Heart right ventricle (tissue), 16 donors: ENCODE measurements at regions not wholly inside any gene's neighbourhood (a gene's known extent, or its start where the extent isn't known, plus 50 kb on each side); places are given as distances from the start of the nearest gene placed in this dataset.

Experiments used
- ATAC-seq, 8 donors: fragments of 200-7000 bp; cut with Tn5 transposase; one replicate each; pipeline ENCODE4 v1.9.1; 2020; ENCODE audit warnings: mild to moderate bottlenecking in 8 of 8, moderate library complexity in 8 of 8, moderate number of reproducible peaks in 1 of 8
- DNase-seq, 2 donors: peaks; one replicate each; pipeline ENCODE4 v3.0.0-alpha.2; 2020
- H3K27ac ChIP-seq, 10 donors: fragments of 200-600 bp; sonication (generic) in 2 of 10; one replicate each; pipeline versions ENCODE4 v1.5.0 to v1.8.0; 2020 to 2022; ENCODE audit warnings: mild to moderate bottlenecking in 3 of 10
- H3K27me3 ChIP-seq, 7 donors: fragments of 200-600 bp; one replicate each; pipeline ENCODE4 v1.8.0; 2021 to 2022; ENCODE audit warnings: mild to moderate bottlenecking in 2 of 7
- H3K36me3 ChIP-seq, 9 donors: fragments of 200-600 bp; sonication (generic) in 1 of 9; one replicate each; pipeline versions ENCODE4 v1.5.0 to v1.8.0; 2020 to 2022; ENCODE audit warnings: mild to moderate bottlenecking in 2 of 9
- H3K4me1 ChIP-seq, 9 donors: fragments of 200-600 bp; sonication (generic) in 1 of 9; one replicate each; pipeline versions ENCODE4 v1.5.0 to v1.8.0; 2020 to 2022; ENCODE audit warnings: mild to moderate bottlenecking in 4 of 9
- H3K4me3 ChIP-seq, 10 donors: fragments of 200-600 bp; sonication (generic) in 2 of 10; one replicate each; pipeline versions ENCODE4 v1.5.0 to v1.8.0; 2020 to 2022; ENCODE audit warnings: mild to moderate bottlenecking in 7 of 10, moderate library complexity in 2 of 10
- H3K9me3 ChIP-seq, 11 donors: fragments of 200-600 bp in 10 of 11; sonication (generic) in 2 of 11; one replicate each; pipeline versions ENCODE4 v1.5.0 to v1.8.0; 2013 to 2022; ENCODE audit warnings: mild to moderate bottlenecking in 2 of 11, control low read depth in 1 of 11, moderate library complexity in 1 of 11
- CTCF ChIP-seq, 9 donors: fragments of 200-600 bp; sonication (generic) in 2 of 9; IDR thresholded peaks; one replicate each; pipeline versions ENCODE4 v1.5.0 to v1.8.0; 2021 to 2022; ENCODE audit warnings: antibody characterized with exemption in 9 of 9, mild to moderate bottlenecking in 5 of 9, moderate library complexity in 1 of 9
- WGBS, 2 donors: extraction: QIAGEN DNeasy Blood & Tissue Kit; methylation state at CpG; one replicate each; pipeline ENCODE4 v1.1.7; 2013; ENCODE audit warnings: inconsistent platforms in 1 of 2; 5-methylcytosine and 5-hydroxymethylcytosine counted together
- intact Hi-C, 10 donors: fragments of 100-400 bp; cut with DNase I; formaldehyde crosslinking; loops; one replicate each; pipeline versions ENCODE4 v1.11.1 to v1.14.2; 2022
- donor health status: Arrhythmogenic right ventricular cardiomyopathy.
- donor health status: ischemic (EF 13 %, LVEDD 7.1; RV severe dilation, severe dysfunction).
- donor health status: healthy with polysubstance abuse.
- donor health status: DM: no; HTN: yes; CAD: no.
- donor health status: DM: no; HTN: no; CAD: no.
- donor health status: ischemic (EF 25% LVEDD 6.9; RV normal size, moderate dysfunction).
- donor health status: ischemic (EF 25% LVEDD 5.7; RV mildly dilated, moderate dysfunction).
- donor health status: healthy.
- donor health status: DM: yes; HTN: yes; CAD: no.
- donor health status: Ischemic cardiomyopathy.
- donor health status: ischemic (EF 35%, LVEDD 5.7; RV mildly dilated, moderate dysfunction).
- donor health status: nonischemic (EF 11% LVEDD 7.7; RV severe dilation, severe dysfunction).
- donor health status: DM: yes; HTN: yes; CAD: no.
- donor health status: PGD.
- donor health status: ischemic (EF 29% LVEDD 5.4; RV normal size, mild dysfunction).
- donor health status: nonischemic (EF 23%, LVEDD 6.1; RV moderate dilation, normal function).

GRCh38 chr10:113410618-113411017 is 142.2 kb upstream of the HABP2 start:
- intact Hi-C loops: no loop called here
- no peak for ATAC-seq
- WGBS, 2 donors: 52 to 60% methylated on average over 2 of the region's 2 CpGs
- DNase-seq: no peak
- no peaks in the 10 kb centered on the region for H3K4me1 ChIP-seq
- H3K27me3 ChIP-seq: peaks cover 0 to 47% (median 10%) of the 10 kb centered on the region in 7 donors
- no peak overlapping the region for H3K27ac ChIP-seq
- peaks cover 0 to 5% (median 0%) of the 10 kb centered on the region in 11 donors for H3K9me3 ChIP-seq
- H3K4me3 ChIP-seq: no peak overlapping the region
- no peaks in the 10 kb centered on the region for H3K36me3 ChIP-seq
- no peak for TF ChIP-seq CTCF (IDR thresholded peaks at IDR 0.05)

- Histone ChIP-seq H3K9me3 (peaks cover 0 to 5% (median 0%) of the 10 kb centered on the region in 11 donors), H3K4me1 (no peaks in the 10 kb centered on the region), H3K36me3 (no peaks in the 10 kb centered on the region), H3K27ac (no peak overlapping the region), H3K27me3 (peaks cover 0 to 39% (median 10%) of the 10 kb centered on the region in 7 donors), H3K4me3 (no peak overlapping the region)
- ATAC-seq: no peak
- DNase-seq: no peak
- TF ChIP-seq CTCF (IDR thresholded peaks at IDR 0.05): no peak
- WGBS, 2 donors: 28 to 35% methylated on average over 5 of the region's 5 CpGs
- intact Hi-C loops: no loop called here
These were observed 141.4 kb upstream of the HABP2 start for GRCh38 chr10:113411456-113411855.

DNA sequence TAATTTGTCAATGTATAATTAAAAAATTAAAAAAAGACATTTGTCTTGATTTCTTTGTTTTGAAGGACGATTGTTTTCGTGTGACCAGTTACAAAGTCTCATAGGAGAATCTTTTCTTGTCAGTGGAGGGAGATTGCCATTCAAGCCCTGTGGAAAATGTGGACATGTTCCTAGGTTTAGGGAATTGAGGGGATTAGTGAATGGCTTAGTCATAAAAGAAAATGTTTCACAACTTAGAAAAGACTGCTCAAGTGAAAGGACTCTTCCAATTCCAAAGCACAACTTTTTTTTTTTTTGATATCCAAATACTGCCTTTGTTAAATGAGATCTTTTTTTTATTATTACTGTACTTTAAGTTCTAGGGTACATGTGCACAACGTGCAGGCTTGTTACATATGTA is 140.7 kb upstream of the HABP2 start:
- Histone ChIP-seq H3K27me3 (peaks cover 0 to 35% (median 10%) of the 10 kb centered on the region in 7 donors), H3K4me1 (no peaks in the 10 kb centered on the region), H3K27ac (no peak overlapping the region), H3K4me3 (no peak overlapping the region), H3K36me3 (no peaks in the 10 kb centered on the region), H3K9me3 (peaks cover 0 to 5% (median 0%) of the 10 kb centered on the region in 11 donors)
- 86 to 87% methylated on average over 3 of the region's 3 CpGs for WGBS, 2 donors
- TF ChIP-seq CTCF (IDR thresholded peaks at IDR 0.05): no peak
- ATAC-seq (no peak), DNase-seq (no peak)
- intact Hi-C loops: no loop called here

- no peak for TF ChIP-seq CTCF (IDR thresholded peaks at IDR 0.05)
- no peak for ATAC-seq
- intact Hi-C loops: no loop called here
These were observed 138.3 kb upstream of the HABP2 start for GRCh38 chr10:113414543-113414942.

More at GRCh38 chr10:113414543-113414942, 138.3 kb upstream of the HABP2 start:
- DNase-seq: no peak
- Histone ChIP-seq H3K36me3 (no peaks in the 10 kb centered on the region), H3K4me3 (no peak overlapping the region), H3K27ac (no peak overlapping the region), H3K27me3 (peaks cover 0 to 22% (median 11%) of the 10 kb centered on the region in 7 donors), H3K4me1 (no peaks in the 10 kb centered on the region), H3K9me3 (peaks cover 0 to 11% (median 3%) of the 10 kb centered on the region in 11 donors)
